Fibroblast of villous mesenchyme (primary cell): ENCODE measurements at regions not wholly inside any gene's neighbourhood (a gene's known extent, or its start where the extent isn't known, plus 50 kb on each side); places are given as distances from the start of the nearest gene placed in this dataset.

ENCODE experiments used
- DNase-seq: peaks from one replicate; pipeline ENCODE4 v3.0.0-alpha.2; 2010; ENCODE audit warnings: low read depth
- H3K4me3 ChIP-seq: 2 replicates; pipeline ENCODE4 v1.5.1; 2011; ENCODE audit warnings: low read depth, mild to moderate bottlenecking, low read length
- CTCF ChIP-seq: IDR thresholded peaks from 2 replicates; pipeline ENCODE4 v1.5.1; 2012; ENCODE audit warnings: low read depth, mild to moderate bottlenecking, low read length; ENCODE audit not compliant: insufficient read depth

- TF ChIP-seq CTCF, result no peak
- no peak for DNase-seq
- no peak overlapping the region for H3K4me3 ChIP-seq
Observed at GRCh38 chr2:47226923-47227220, 50.6 kb upstream of the CALM2 start.

- no peak for DNase-seq
- no peak overlapping the region for H3K4me3 ChIP-seq
- TF ChIP-seq CTCF, result no peak
Observed at GRCh38 chr2:47226132-47226922, 50.0 kb upstream of the CALM2 start.
